WI38 (cell line): ENCODE measurements at regions not wholly inside any gene's neighbourhood (a gene's known extent, or its start where the extent isn't known, plus 50 kb on each side); places are given as distances from the start of the nearest gene placed in this dataset.

Source experiments
- H3K4me3 ChIP-seq: 2 replicates; pipeline ENCODE4 v1.5.1; 2011; ENCODE audit warnings: low read depth, mild to moderate bottlenecking, control low read depth, low read length
- CTCF ChIP-seq: IDR thresholded peaks from 2 replicates; pipeline ENCODE4 v1.5.1; 2012; ENCODE audit warnings: low read depth, mild to moderate bottlenecking, control low read depth, low read length

GRCh38 chr6:50277774-50278173, 228.0 kb upstream of the DEFB112 start:
- no peak overlapping the region for H3K4me3 ChIP-seq
- TF ChIP-seq CTCF, result no peak

- no peak for TF ChIP-seq CTCF
Observed at GRCh38 chr6:50278663-50279062, 228.9 kb upstream of the DEFB112 start.

GRCh38 chr6:50285735-50286134, 236.0 kb upstream of the DEFB112 start:
- no peak overlapping the region for H3K4me3 ChIP-seq
- no peak for TF ChIP-seq CTCF

More at GRCh38 chr6:50278663-50279062, 228.9 kb upstream of the DEFB112 start:
- no peak overlapping the region for H3K4me3 ChIP-seq

GRCh38 chr6:50288241-50288640, 238.5 kb upstream of the DEFB112 start:
- H3K4me3 ChIP-seq, result no peak overlapping the region
- no peak for TF ChIP-seq CTCF

GRCh38 chr6:50288881-50289280, 239.2 kb upstream of the DEFB112 start:
- H3K4me3 ChIP-seq, result no peak overlapping the region
- TF ChIP-seq CTCF, result no peak

GRCh38 chr6:50289366-50289765, 239.6 kb upstream of the DEFB112 start:
- no peak for TF ChIP-seq CTCF
- H3K4me3 ChIP-seq, result no peak overlapping the region

- TF ChIP-seq CTCF, result no peak
Observed at GRCh38 chr6:50301307-50301706, 251.6 kb upstream of the DEFB112 start.

More at GRCh38 chr6:50301307-50301706, 251.6 kb upstream of the DEFB112 start:
- H3K4me3 ChIP-seq, result no peak overlapping the region
